B cell (primary cell): ENCODE measurements at regions not wholly inside any gene's neighbourhood (a gene's known extent, or its start where the extent isn't known, plus 50 kb on each side); places are given as distances from the start of the nearest gene placed in this dataset.

ENCODE experiments used
- ATAC-seq: fragments of 200-7000 bp; cut with Tn5 transposase; one replicate; pipeline ENCODE4 v1.10.0; 2021; ENCODE audit warnings: low read depth, mild to moderate bottlenecking, moderate number of reproducible peaks, moderate library complexity
- CTCF ChIA-PET: fragments of 350-600 bp; sonication (Branson Sonifier 250); formaldehyde crosslinking; loops from one replicate; lab custom pipeline; 2021; ENCODE audit warnings: antibody characterized with exemption, inconsistent platforms; lab: Charles Lee
- POLR2A ChIA-PET: fragments of 350-600 bp; sonication (Branson Sonifier 250); formaldehyde crosslinking; loops from one replicate; lab custom pipeline; 2021; ENCODE audit warnings: antibody characterized with exemption; lab: Charles Lee
- DNase-seq: peaks from one replicate; pipeline ENCODE4 v3.0.0; 2013
- H2AFZ ChIP-seq: 2 replicates; pipeline ENCODE4 v1.6.1; 2012; ENCODE audit warnings: mild to moderate bottlenecking, low read depth, low read length; ENCODE audit not compliant: insufficient read depth, poor library complexity, severe bottlenecking
- H3K27ac ChIP-seq, 2 donors: 1 replicate in 1 of 2; 2 replicates in 1 of 2; pipeline ENCODE4 v1.5.1; 2012 to 2013; ENCODE audit warnings: low read length in 2 of 2, mild to moderate bottlenecking in 2 of 2, moderate library complexity in 1 of 2
- H3K27me3 ChIP-seq, 4 experiments: fragments of 200-600 bp in 1 of 4; sonication (generic) in 1 of 4; replicated peaks in 1 of 4; 1 replicate in 2 of 4; 2 replicates in 2 of 4; pipeline versions ENCODE4 v1.6.1 to v1.7.0; 2013 to 2016; ENCODE audit warnings: low read length in 3 of 4, mild to moderate bottlenecking in 2 of 4, mixed read lengths in 1 of 4, moderate library complexity in 1 of 4; ENCODE audit not compliant: insufficient read depth in 4 of 4, control insufficient read depth in 3 of 4; ENCODE audit errors: control extremely low read depth in 1 of 4
- H3K36me3 ChIP-seq, 2 experiments: replicated peaks in 1 of 2; 1 replicate in 1 of 2; 2 replicates in 1 of 2; pipeline versions ENCODE4 v1.6.1 to v1.7.1; 2013; ENCODE audit warnings: low read length in 1 of 2; ENCODE audit not compliant: insufficient read depth in 2 of 2, control insufficient read depth in 1 of 2; ENCODE audit errors: control extremely low read depth in 1 of 2, extremely low read depth in 1 of 2
- H3K4me1 ChIP-seq, 2 donors: fragments of 200-600 bp in 1 of 2; sonication (generic) in 1 of 2; 1 replicate in 1 of 2; 2 replicates in 1 of 2; pipeline versions ENCODE4 v1.5.1 to v1.6.1; 2013 to 2017; ENCODE audit warnings: low read length in 2 of 2; ENCODE audit not compliant: control insufficient read depth in 2 of 2, insufficient read depth in 2 of 2
- H3K4me2 ChIP-seq: replicated peaks from 2 replicates; pipeline ENCODE3; 2012; ENCODE audit warnings: mild to moderate bottlenecking, low read depth, low read length; ENCODE audit not compliant: poor library complexity, severe bottlenecking
- H3K4me3 ChIP-seq, 5 experiments: fragments of 200-600 bp in 1 of 5; sonication (generic) in 1 of 5; 1 replicate in 3 of 5; 2 replicates in 2 of 5; pipeline versions ENCODE4 v1.5.1 to v1.7.0; 2011 to 2016; ENCODE audit warnings: low read length in 4 of 5, mild to moderate bottlenecking in 4 of 5, low read depth in 2 of 5, control low read depth in 1 of 5, moderate library complexity in 1 of 5; ENCODE audit not compliant: insufficient read depth in 1 of 5; ENCODE audit errors: control extremely low read depth in 1 of 5, extremely low read depth in 1 of 5
- H3K79me2 ChIP-seq: fragments of 200-600 bp; sonication (generic); one replicate; pipeline ENCODE4 v1.6.0; 2016; ENCODE audit warnings: low read length; ENCODE audit not compliant: control insufficient read depth, insufficient read depth
- H3K9ac ChIP-seq: fragments of 200-600 bp; sonication (generic); 2 replicates; pipeline ENCODE4 v1.6.1; 2017; ENCODE audit warnings: mild to moderate bottlenecking, low read length, moderate library complexity
- H3K9me3 ChIP-seq, 3 donors: one replicate each; pipeline versions ENCODE4 v1.6.1 to v1.7.1; 2013; ENCODE audit warnings: low read length in 2 of 3; ENCODE audit not compliant: control insufficient read depth in 2 of 3, insufficient read depth in 1 of 3; ENCODE audit errors: control extremely low read depth in 1 of 3
- H4K20me1 ChIP-seq: 2 replicates; pipeline ENCODE4 v1.6.0; 2012; ENCODE audit warnings: mild to moderate bottlenecking, low read length; ENCODE audit not compliant: insufficient read depth, control insufficient read depth, poor library complexity, severe bottlenecking
- H3K27ac Mint-ChIP-seq: one replicate; pipeline ENCODE4 v1.8.0; 2021; ENCODE audit warnings: mixed read lengths
- H3K27me3 Mint-ChIP-seq: one replicate; pipeline ENCODE4 v1.8.0; 2021; ENCODE audit warnings: mixed read lengths
- H3K4me1 Mint-ChIP-seq: one replicate; pipeline ENCODE4 v1.8.0; 2021; ENCODE audit warnings: mixed read lengths
- H3K4me3 Mint-ChIP-seq: one replicate; pipeline ENCODE4 v1.8.0; 2021; ENCODE audit warnings: mixed read lengths
- H3K9me3 Mint-ChIP-seq: one replicate; pipeline ENCODE4 v1.8.0; 2022; ENCODE audit warnings: mixed read lengths; ENCODE audit not compliant: insufficient read depth
- CTCF ChIP-seq: fragments of 200-600 bp; IDR thresholded peaks from one replicate; pipeline ENCODE4 v1.8.0; 2022; ENCODE audit warnings: antibody characterized with exemption, mild to moderate bottlenecking
- EZH2 ChIP-seq: IDR thresholded peaks from 2 replicates; pipeline ENCODE4 v1.6.1; 2012; ENCODE audit warnings: borderline replicate concordance, low read depth, mild to moderate bottlenecking, moderate library complexity, low read length; ENCODE audit not compliant: insufficient read depth, poor library complexity, severe bottlenecking
- WGBS: methylation state at CpG from one replicate; pipeline ENCODE4 v1.1.5; 2013; ENCODE audit warnings: missing lambda C conversion rate; ENCODE audit not compliant: insufficient coverage; 5-methylcytosine and 5-hydroxymethylcytosine counted together
- intact Hi-C: fragments of 100-400 bp; cut with micrococcal nuclease; formaldehyde crosslinking; loops from one replicate; pipeline ENCODE4 v1.10.0; 2022

GRCh38 chr4:24213961-24214360, 324.1 kb upstream of the PPARGC1A start:
- no peak overlapping the region for H3K27ac Mint-ChIP-seq
- H3K4me1 Mint-ChIP-seq: no peaks in the 10 kb centered on the region
- H3K27me3 Mint-ChIP-seq: no peaks in the 10 kb centered on the region
- Histone ChIP-seq H3K27me3 (no peaks in the 10 kb centered on the region), H3K4me3 (no peak overlapping the region), H3K4me1 (no peaks in the 10 kb centered on the region), H3K36me3 (no peaks in the 10 kb centered on the region), H3K79me2 (no peaks in the 10 kb centered on the region), H3K9ac (no peak overlapping the region), H3K27ac (no peak overlapping the region), H2AFZ (no peak overlapping the region), H4K20me1 (no peaks in the 10 kb centered on the region), H3K4me2 (no peak overlapping the region), H3K9me3 (peaks cover 0 to 7% (median 0%) of the 10 kb centered on the region in 3 donors)
- H3K4me3 Mint-ChIP-seq: no peak overlapping the region
- WGBS: no CpG with 5 or more reads among the region's 5 CpGs
- intact Hi-C loops: no loop called here
- POLR2A ChIA-PET: no interaction called here
- H3K9me3 Mint-ChIP-seq: no peaks in the 10 kb centered on the region
- ATAC-seq (no peak), DNase-seq (no peak)
- CTCF ChIA-PET: no interaction called here
- no peak for TF ChIP-seq CTCF
- TF ChIP-seq EZH2: no peak

GRCh38 chr4:24212642-24213041, 322.8 kb upstream of the PPARGC1A start:
- ATAC-seq (no peak), DNase-seq (no peak)
- no peaks in the 10 kb centered on the region for H3K4me1 Mint-ChIP-seq
- CTCF ChIA-PET: no interaction called here
- H4K20me1 ChIP-seq: no peaks in the 10 kb centered on the region
- H3K9ac ChIP-seq: no peak overlapping the region
- H3K4me3 Mint-ChIP-seq: no peak overlapping the region
- H3K27ac ChIP-seq: no peak overlapping the region
- TF ChIP-seq EZH2 (no peak), CTCF (no peak)
- no peak overlapping the region for H3K4me3 ChIP-seq
- POLR2A ChIA-PET: no interaction called here
- WGBS: 93% methylated on average over 4 of the region's 4 CpGs
- H3K4me2 ChIP-seq: no peak overlapping the region
- H3K27me3 ChIP-seq: no peaks in the 10 kb centered on the region
- H3K36me3 ChIP-seq: no peaks in the 10 kb centered on the region
- H3K27ac Mint-ChIP-seq: no peak overlapping the region
- intact Hi-C loops: no loop called here
- H3K27me3 Mint-ChIP-seq: no peaks in the 10 kb centered on the region
- no peaks in the 10 kb centered on the region for H3K4me1 ChIP-seq
- H3K9me3 ChIP-seq: peaks cover 0 to 7% (median 0%) of the 10 kb centered on the region in 3 donors
- no peaks in the 10 kb centered on the region for H3K9me3 Mint-ChIP-seq
- no peak overlapping the region for H2AFZ ChIP-seq
- H3K79me2 ChIP-seq: no peaks in the 10 kb centered on the region
